ENCODE measurements at regions not wholly inside any gene's neighbourhood (a gene's known extent, or its start where the extent isn't known, plus 50 kb on each side); places are given as distances from the start of the nearest gene placed in this dataset.

DNA sequence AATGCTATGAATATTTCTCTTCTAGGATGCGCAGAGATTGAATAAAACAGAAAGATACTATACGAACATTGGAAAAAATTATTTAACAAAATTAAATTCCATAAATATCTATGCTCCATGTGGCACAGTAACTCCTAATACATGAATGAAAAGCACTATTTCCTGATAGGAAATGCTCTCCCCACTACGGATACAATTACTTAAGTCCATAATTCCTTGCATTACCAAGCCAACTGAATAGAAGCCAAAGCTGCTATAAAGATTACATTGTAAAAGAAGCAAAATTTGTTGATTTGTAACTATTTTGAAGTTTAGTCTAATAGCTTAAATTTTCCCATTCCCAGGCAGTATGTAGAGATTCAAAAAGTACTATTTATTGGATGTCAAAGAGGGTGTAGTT, 61.8 kb upstream of the SNX2 start:
- TF ChIP-seq, protein P1, sequence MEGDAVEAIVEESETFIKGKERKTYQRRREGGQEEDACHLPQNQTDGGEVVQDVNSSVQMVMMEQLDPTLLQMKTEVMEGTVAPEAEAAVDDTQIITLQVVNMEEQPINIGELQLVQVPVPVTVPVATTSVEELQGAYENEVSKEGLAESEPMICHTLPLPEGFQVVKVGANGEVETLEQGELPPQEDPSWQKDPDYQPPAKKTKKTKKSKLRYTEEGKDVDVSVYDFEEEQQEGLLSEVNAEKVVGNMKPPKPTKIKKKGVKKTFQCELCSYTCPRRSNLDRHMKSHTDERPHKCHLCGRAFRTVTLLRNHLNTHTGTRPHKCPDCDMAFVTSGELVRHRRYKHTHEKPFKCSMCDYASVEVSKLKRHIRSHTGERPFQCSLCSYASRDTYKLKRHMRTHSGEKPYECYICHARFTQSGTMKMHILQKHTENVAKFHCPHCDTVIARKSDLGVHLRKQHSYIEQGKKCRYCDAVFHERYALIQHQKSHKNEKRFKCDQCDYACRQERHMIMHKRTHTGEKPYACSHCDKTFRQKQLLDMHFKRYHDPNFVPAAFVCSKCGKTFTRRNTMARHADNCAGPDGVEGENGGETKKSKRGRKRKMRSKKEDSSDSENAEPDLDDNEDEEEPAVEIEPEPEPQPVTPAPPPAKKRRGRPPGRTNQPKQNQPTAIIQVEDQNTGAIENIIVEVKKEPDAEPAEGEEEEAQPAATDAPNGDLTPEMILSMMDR (IDR thresholded peaks at IDR 0.05) = no peak
- TF ChIP-seq EP300 (IDR thresholded peaks at IDR 0.05; ENCODE audit: low read depth) (no peak), POLR2A (IDR thresholded peaks at IDR 0.05) (no peak), POLR2AphosphoS5 (IDR thresholded peaks at IDR 0.05) (no peak)

All from transverse colon (tissue), 4 donors.